Erythroblast (primary cell): ENCODE measurements at regions not wholly inside any gene's neighbourhood (a gene's known extent, or its start where the extent isn't known, plus 50 kb on each side); places are given as distances from the start of the nearest gene placed in this dataset.

ENCODE experiments used
- GATA1 ChIP-seq: IDR thresholded peaks from 2 replicates; pipeline ENCODE4 v1.6.1; 2011; ENCODE audit warnings: low read depth, mild to moderate bottlenecking, control low read depth, low read length, moderate library complexity
- POLR2A ChIP-seq: IDR thresholded peaks from 2 replicates; pipeline ENCODE4 v1.6.1; 2011; ENCODE audit warnings: mild to moderate bottlenecking, low read length

DNA sequence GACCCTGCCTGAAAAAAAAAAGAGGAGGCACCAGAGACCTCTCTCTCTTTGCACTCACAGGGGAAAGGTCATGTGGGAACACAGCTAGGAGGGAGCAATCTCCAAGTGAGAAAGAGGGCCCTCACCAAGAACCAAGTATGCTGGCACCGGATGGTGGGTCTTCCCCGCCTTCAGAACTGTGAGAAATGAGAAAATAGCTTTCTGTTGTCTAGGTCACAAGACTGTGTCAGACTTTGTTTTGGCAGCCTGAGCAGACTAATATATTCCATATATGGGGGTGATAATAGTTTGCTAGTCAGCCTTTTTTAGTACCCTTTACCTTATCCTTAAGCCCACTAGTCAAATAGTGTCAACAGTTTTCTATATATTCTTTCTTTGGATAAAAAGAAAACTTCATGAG is 193.0 kb downstream of the TRIML1 start:
- TF ChIP-seq POLR2A = no peak
- no peak for TF ChIP-seq GATA1
